Heart left ventricle (tissue), 16 donors: ENCODE measurements at regions not wholly inside any gene's neighbourhood (a gene's known extent, or its start where the extent isn't known, plus 50 kb on each side); places are given as distances from the start of the nearest gene placed in this dataset.

ENCODE experiments used
- ATAC-seq, 4 donors: fragments of 200-7000 bp; cut with Tn5 transposase; one replicate each; pipeline ENCODE4 v1.9.1; 2020 to 2022; ENCODE audit warnings: moderate library complexity in 4 of 4, mild to moderate bottlenecking in 3 of 4, moderate number of reproducible peaks in 1 of 4
- DNase-seq, 5 donors: peaks; one replicate each; pipeline ENCODE4 v3.0.0-alpha.2; 2020
- H3K27ac ChIP-seq, 12 donors: fragments of 200-600 bp; sonication (generic) in 4 of 12; one replicate each; pipeline versions ENCODE4 v1.5.0 to v1.8.0; 2016 to 2022; ENCODE audit warnings: mild to moderate bottlenecking in 2 of 12
- H3K27me3 ChIP-seq, 9 donors: fragments of 200-600 bp; sonication (generic) in 2 of 9; one replicate each; pipeline versions ENCODE4 v1.5.1 to v1.8.0; 2016 to 2022; ENCODE audit warnings: mild to moderate bottlenecking in 3 of 9
- H3K36me3 ChIP-seq, 9 donors: fragments of 200-600 bp; sonication (generic) in 2 of 9; one replicate each; pipeline versions ENCODE4 v1.5.0 to v1.8.0; 2018 to 2022; ENCODE audit warnings: mild to moderate bottlenecking in 2 of 9
- H3K4me1 ChIP-seq, 12 donors: fragments of 200-600 bp; sonication (generic) in 4 of 12; one replicate each; pipeline versions ENCODE4 v1.5.0 to v1.8.0; 2016 to 2022; ENCODE audit warnings: mild to moderate bottlenecking in 3 of 12
- H3K4me3 ChIP-seq, 12 donors: fragments of 200-600 bp; sonication (generic) in 4 of 12; one replicate each; pipeline versions ENCODE4 v1.5.0 to v1.8.0; 2017 to 2022; ENCODE audit warnings: mild to moderate bottlenecking in 9 of 12, moderate library complexity in 4 of 12
- H3K9me3 ChIP-seq, 12 donors: fragments of 200-600 bp; sonication (generic) in 4 of 12; one replicate each; pipeline versions ENCODE4 v1.5.0 to v1.8.0; 2016 to 2022; ENCODE audit warnings: mild to moderate bottlenecking in 1 of 12
- CTCF ChIP-seq, 12 donors: fragments of 200-600 bp; sonication (generic) in 4 of 12; IDR thresholded peaks; one replicate each; pipeline versions ENCODE4 v1.5.0 to v1.8.0; 2018 to 2022; ENCODE audit warnings: antibody characterized with exemption in 12 of 12, mild to moderate bottlenecking in 5 of 12
- POLR2A ChIP-seq, 2 donors: fragments of 450-650 bp; IDR thresholded peaks; one replicate each; pipeline ENCODE4 v1.6.1; 2017; ENCODE audit warnings: antibody characterized with exemption in 2 of 2, mild to moderate bottlenecking in 2 of 2, moderate library complexity in 2 of 2
- WGBS, 4 donors: extraction: QIAGEN DNeasy Blood & Tissue Kit in 2 of 4; methylation state at CpG; one replicate each; pipeline versions ENCODE4 v1.1.5 to v1.1.7; 2013 to 2018; 5-methylcytosine and 5-hydroxymethylcytosine counted together
- intact Hi-C, 10 donors: fragments of 100-400 bp; cut with DNase I; formaldehyde crosslinking; loops; one replicate each; pipeline versions ENCODE4 v1.11.1 to v1.14.2; 2022
- donor health status: ischemic (EF 13 %, LVEDD 7.1; RV severe dilation, severe dysfunction).
- donor health status: healthy with polysubstance abuse.
- donor health status: DM: no; HTN: yes; CAD: no.
- donor health status: DM: no; HTN: no; CAD: no.
- donor health status: ischemic (EF 25% LVEDD 6.9; RV normal size, moderate dysfunction).
- donor health status: ischemic (EF 25% LVEDD 5.7; RV mildly dilated, moderate dysfunction).
- donor health status: healthy.
- donor health status: DM: yes; HTN: yes; CAD: no.
- donor health status: ischemic (EF 35%, LVEDD 5.7; RV mildly dilated, moderate dysfunction).
- donor health status: nonischemic (EF 11% LVEDD 7.7; RV severe dilation, severe dysfunction).
- donor health status: DM: yes; HTN: yes; CAD: no.
- donor health status: PGD.
- donor health status: ischemic (EF 29% LVEDD 5.4; RV normal size, mild dysfunction).
- donor health status: nonischemic (EF 23%, LVEDD 6.1; RV moderate dilation, normal function).

GRCh38 chr11:25197515-25197914 lies 700.7 kb downstream of the LUZP2 start:
- H3K4me1 ChIP-seq = no peaks in the 10 kb centered on the region
- TF ChIP-seq CTCF (IDR thresholded peaks at IDR 0.05) (no peak), POLR2A (IDR thresholded peaks at IDR 0.05) (no peak)
- no peaks in the 10 kb centered on the region for H3K27me3 ChIP-seq
- DNase-seq (no peak), ATAC-seq (no peak)
- WGBS, 4 donors = 71 to 86% (median 77%) methylated on average over 3 of the region's 3 CpGs
- no peak overlapping the region for H3K4me3 ChIP-seq
- H3K9me3 ChIP-seq = peaks cover 0 to 13% (median 0%) of the 10 kb centered on the region in 12 donors
- H3K36me3 ChIP-seq = no peaks in the 10 kb centered on the region
- no peak overlapping the region for H3K27ac ChIP-seq
- intact Hi-C loops = no loop called here

GRCh38 chr11:25198704-25199103 lies 701.9 kb downstream of the LUZP2 start:
- Histone ChIP-seq H3K27ac (no peak overlapping the region), H3K4me1 (no peaks in the 10 kb centered on the region), H3K36me3 (no peaks in the 10 kb centered on the region), H3K27me3 (no peaks in the 10 kb centered on the region), H3K9me3 (peaks cover 0 to 13% (median 0%) of the 10 kb centered on the region in 12 donors), H3K4me3 (no peak overlapping the region)
- ATAC-seq (no peak), DNase-seq (no peak)
- WGBS, 4 donors = 78 to 81% (median 79%) methylated on average over 2 of the region's 2 CpGs
- no peak for TF ChIP-seq CTCF (IDR thresholded peaks at IDR 0.05)
- no peak for TF ChIP-seq POLR2A (IDR thresholded peaks at IDR 0.05)
- intact Hi-C loops = no loop called here

- 53 to 75% (median 69%) methylated on average over 1 of the region's 1 CpG for WGBS, 4 donors
- ATAC-seq (no peak), DNase-seq (no peak)
- Histone ChIP-seq H3K4me1 (no peaks in the 10 kb centered on the region), H3K27me3 (no peaks in the 10 kb centered on the region), H3K27ac (no peak overlapping the region), H3K36me3 (no peaks in the 10 kb centered on the region), H3K4me3 (no peak overlapping the region), H3K9me3 (peaks cover 0 to 11% (median 0%) of the 10 kb centered on the region in 12 donors)
- TF ChIP-seq CTCF (IDR thresholded peaks at IDR 0.05) = no peak
- no peak for TF ChIP-seq POLR2A (IDR thresholded peaks at IDR 0.05)
- intact Hi-C loops = no loop called here
Observed at GRCh38 chr11:25200925-25201324, 704.1 kb downstream of the LUZP2 start.

GRCh38 chr11:25206762-25207161 lies 709.9 kb downstream of the LUZP2 start:
- Histone ChIP-seq H3K4me1 (no peaks in the 10 kb centered on the region), H3K4me3 (no peak overlapping the region), H3K9me3 (peaks cover 0 to 49% (median 9%) of the 10 kb centered on the region in 12 donors), H3K36me3 (no peaks in the 10 kb centered on the region), H3K27me3 (no peaks in the 10 kb centered on the region), H3K27ac (no peak overlapping the region)
- ATAC-seq (no peak), DNase-seq (no peak)
- TF ChIP-seq CTCF (IDR thresholded peaks at IDR 0.05) (no peak), POLR2A (IDR thresholded peaks at IDR 0.05) (no peak)
- 63 to 86% (median 78%) methylated on average over 1 of the region's 1 CpG for WGBS, 4 donors
- intact Hi-C loops = no loop called here
